ENCODE measurements at regions not wholly inside any gene's neighbourhood (a gene's known extent, or its start where the extent isn't known, plus 50 kb on each side); places are given as distances from the start of the nearest gene placed in this dataset.

- TF ChIP-seq TRIM28 (IDR thresholded peaks at IDR 0.05; ENCODE audit: borderline replicate concordance, low read length) (no peak), ZNF311 (tag by site-specific recombination; IDR thresholded peaks at IDR 0.05; ENCODE audit: borderline replicate concordance) (no peak), ZNF214 (tag by site-specific recombination; IDR thresholded peaks at IDR 0.05; ENCODE audit: borderline replicate concordance) (no peak), ZFP41 (tag by site-specific recombination; IDR thresholded peaks at IDR 0.05; ENCODE audit: borderline replicate concordance) (no peak), SP7 (tag by site-specific recombination; IDR thresholded peaks at IDR 0.05) (no peak)
- peaks cover 7% of the 10 kb centered on the region; the same call in 1 of the 2 replicates for H3K4me1 ChIP-seq (ENCODE audit: control insufficient read depth, insufficient read depth, low read length)
- H3K9me3 ChIP-seq (ENCODE audit: control insufficient read depth, insufficient read depth, low read depth, low read length) = no peaks in the 10 kb centered on the region
- no peak overlapping the region for H3K27ac ChIP-seq (ENCODE audit: extremely low read depth, low read depth, low read length)
- CTCF ChIA-PET = interaction anchor here (0.6 to 1.2 kb wide), 3 partner anchors 33 to 381 kb away, joined by 3 to 5 read pairs (median 3); no protein-coding TSS in a partner anchor
- no peak overlapping the region for H3K4me3 ChIP-seq (ENCODE audit: low read depth, low read length)
- POLR2A ChIA-PET = no interaction called here
- no peaks in the 10 kb centered on the region for H3K36me3 ChIP-seq (ENCODE audit: control insufficient read depth in 2 of 2, insufficient read depth in 1 of 2, low read length in 2 of 2)
Observed at GRCh38 chr7:4626318-4626845, 55.7 kb upstream of the FOXK1 start.

GRCh38 chr7:4629287-4629895, 52.7 kb upstream of the FOXK1 start:
- no peaks in the 10 kb centered on the region for H3K9me3 ChIP-seq (ENCODE audit: control insufficient read depth, insufficient read depth, low read depth, low read length)
- CTCF ChIA-PET = no interaction called here
- POLR2A ChIA-PET = no interaction called here
- no peaks in the 10 kb centered on the region for H3K36me3 ChIP-seq (ENCODE audit: control insufficient read depth in 2 of 2, insufficient read depth in 1 of 2, low read length in 2 of 2)
- no peak overlapping the region for H3K4me3 ChIP-seq (ENCODE audit: low read depth, low read length)
- peaks cover 7% of the 10 kb centered on the region; the same call in 1 of the 2 replicates for H3K4me1 ChIP-seq (ENCODE audit: control insufficient read depth, insufficient read depth, low read length)
- no peak overlapping the region for H3K27ac ChIP-seq (ENCODE audit: extremely low read depth, low read depth, low read length)
- TF ChIP-seq ZFP3 (tag by site-specific recombination; IDR thresholded peaks at IDR 0.05; ENCODE audit: low read depth) (no peak), ZNF768 (tag by site-specific recombination; IDR thresholded peaks at IDR 0.05) (no peak), ZBTB6 (tag by site-specific recombination; IDR thresholded peaks at IDR 0.05) (no peak), GLI2 (tag by site-specific recombination; IDR thresholded peaks at IDR 0.05; ENCODE audit: borderline replicate concordance, low read depth) (no peak), GFI1B (tag by site-specific recombination; IDR thresholded peaks at IDR 0.05) (no peak), ZNF311 (tag by site-specific recombination; IDR thresholded peaks at IDR 0.05; ENCODE audit: borderline replicate concordance) (no peak), ZNF366 (tag by site-specific recombination; conservative IDR thresholded peaks at IDR 0.05) (no peak), ZNF777 (tag by site-specific recombination; IDR thresholded peaks at IDR 0.05; ENCODE audit: borderline replicate concordance) (no peak), INSM2 (tag by site-specific recombination; IDR thresholded peaks at IDR 0.05) (no peak), ZNF280C (tag by site-specific recombination; IDR thresholded peaks at IDR 0.05) (no peak), TRIM28 (IDR thresholded peaks at IDR 0.05; ENCODE audit: borderline replicate concordance, low read length) (no peak), BCL11A (tag by site-specific recombination; IDR thresholded peaks at IDR 0.05; ENCODE audit: low read depth) (no peak), ZNF785 (tag by site-specific recombination; IDR thresholded peaks at IDR 0.05) (no peak), ZNF701 (tag by site-specific recombination; IDR thresholded peaks at IDR 0.05) (no peak), ZNF16 (tag by site-specific recombination; IDR thresholded peaks at IDR 0.05; ENCODE audit: low read depth) (no peak)

Measured in HEK293 (cell line).